GM21737 (cell line): ENCODE measurements at regions not wholly inside any gene's neighbourhood (a gene's known extent, or its start where the extent isn't known, plus 50 kb on each side); places are given as distances from the start of the nearest gene placed in this dataset.

Experiments used
- ATAC-seq: cut with Tn5 transposase; IDR thresholded peaks from one replicate; pipeline ENCODE4 v1.9.1; 2021; ENCODE audit warnings: mild to moderate bottlenecking, moderate library complexity; ENCODE audit not compliant: unreplicated experiment

DNA sequence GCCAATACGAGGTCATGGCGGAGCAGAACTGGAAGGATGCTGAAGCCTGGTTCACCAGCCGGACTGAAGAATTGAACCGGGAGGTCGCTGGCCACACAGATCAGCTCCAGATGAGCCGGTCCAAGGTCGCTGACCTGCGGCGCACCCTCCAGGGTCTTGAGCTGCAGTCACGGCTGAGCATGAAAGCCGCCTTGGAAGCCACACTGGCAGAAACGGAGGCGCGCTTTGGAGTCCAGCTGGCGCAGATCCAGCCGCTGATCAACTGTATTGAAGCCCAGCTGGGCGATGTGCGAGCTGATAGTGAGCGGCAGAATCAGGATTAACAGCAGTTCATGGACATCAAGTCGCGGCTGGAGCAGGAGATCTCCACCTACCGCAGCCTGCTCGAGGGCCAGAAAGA, 296.9 kb downstream of the OGFRL1 start:
- no peak for ATAC-seq

DNA sequence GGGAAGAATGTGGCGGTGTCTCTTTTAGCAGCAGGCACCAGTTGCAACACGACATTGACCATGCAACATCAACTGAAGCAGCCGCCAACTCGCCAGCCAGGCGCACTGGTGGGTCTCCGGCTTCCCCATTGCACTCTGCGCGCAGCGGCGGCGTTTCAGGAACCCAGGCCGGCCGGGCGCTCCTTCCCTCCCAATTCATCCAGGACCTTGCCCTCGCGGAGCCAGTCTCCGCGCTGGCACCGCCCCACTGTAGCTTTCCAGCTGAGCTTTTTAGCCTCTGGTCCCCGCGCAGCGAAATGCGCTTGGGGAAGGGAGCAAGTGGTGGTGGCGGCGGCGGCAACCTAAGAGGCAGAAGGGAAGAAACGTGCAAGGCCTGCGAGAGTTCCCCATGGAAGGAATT, 297.9 kb upstream of the RIMS1 start:
- ATAC-seq, result no peak

DNA sequence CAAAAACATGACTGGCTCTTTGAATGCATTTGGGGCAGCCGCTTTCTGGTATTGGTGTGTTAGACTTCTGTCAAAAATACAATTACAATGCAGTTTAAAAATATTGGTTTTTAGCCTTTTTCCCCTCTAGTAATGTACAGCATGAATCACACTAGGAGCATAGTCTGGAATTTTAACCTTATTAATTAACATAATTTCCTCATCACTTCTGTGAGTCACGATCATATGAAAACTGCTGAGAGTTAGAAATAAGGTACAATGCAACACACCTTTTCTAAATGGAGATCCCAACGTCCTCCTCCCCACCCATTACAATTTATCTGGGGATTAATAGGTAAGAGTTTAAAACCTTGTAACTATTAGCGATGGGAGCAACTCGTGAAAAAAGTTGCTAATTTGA, 297.1 kb upstream of the RIMS1 start:
- ATAC-seq, result no peak

DNA sequence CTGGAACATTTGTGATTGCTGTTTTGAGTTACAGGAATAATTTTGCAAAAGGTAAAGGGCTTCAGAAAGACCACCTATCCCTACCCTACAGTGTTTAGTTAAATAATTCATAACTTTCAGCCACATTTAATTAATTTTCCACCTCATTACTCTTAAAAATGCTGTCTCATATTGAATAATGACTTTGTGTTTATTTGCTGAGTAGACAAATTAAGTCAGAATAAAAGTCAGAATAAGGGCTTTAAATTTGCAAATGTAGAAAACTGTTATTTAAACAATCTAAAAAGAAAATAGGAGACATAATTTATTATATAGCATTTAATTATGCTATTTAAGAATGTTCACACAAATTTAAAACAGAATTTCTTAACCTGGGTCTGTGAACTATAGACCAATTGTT, 293.7 kb upstream of the RIMS1 start:
- no peak for ATAC-seq

DNA sequence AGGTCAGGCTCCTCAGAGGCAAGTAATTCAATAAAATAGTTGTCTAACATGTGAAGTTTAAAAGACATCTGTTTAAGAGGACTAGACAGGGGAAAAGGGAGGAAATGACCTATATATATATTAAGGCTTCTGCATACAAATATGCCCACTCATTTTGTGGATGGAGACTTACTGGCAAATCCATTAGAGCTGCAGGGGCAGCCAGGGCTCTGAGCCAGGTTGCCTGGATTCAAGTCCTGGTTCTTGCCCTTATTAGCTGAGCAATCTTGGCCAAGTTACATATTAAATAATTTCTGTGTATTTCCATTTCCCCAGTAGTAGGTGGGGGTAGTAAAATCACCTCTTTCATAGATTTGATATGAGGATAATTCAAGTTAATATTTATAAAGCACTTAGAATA, 287.0 kb upstream of the RIMS1 start:
- ATAC-seq, result no peak

DNA sequence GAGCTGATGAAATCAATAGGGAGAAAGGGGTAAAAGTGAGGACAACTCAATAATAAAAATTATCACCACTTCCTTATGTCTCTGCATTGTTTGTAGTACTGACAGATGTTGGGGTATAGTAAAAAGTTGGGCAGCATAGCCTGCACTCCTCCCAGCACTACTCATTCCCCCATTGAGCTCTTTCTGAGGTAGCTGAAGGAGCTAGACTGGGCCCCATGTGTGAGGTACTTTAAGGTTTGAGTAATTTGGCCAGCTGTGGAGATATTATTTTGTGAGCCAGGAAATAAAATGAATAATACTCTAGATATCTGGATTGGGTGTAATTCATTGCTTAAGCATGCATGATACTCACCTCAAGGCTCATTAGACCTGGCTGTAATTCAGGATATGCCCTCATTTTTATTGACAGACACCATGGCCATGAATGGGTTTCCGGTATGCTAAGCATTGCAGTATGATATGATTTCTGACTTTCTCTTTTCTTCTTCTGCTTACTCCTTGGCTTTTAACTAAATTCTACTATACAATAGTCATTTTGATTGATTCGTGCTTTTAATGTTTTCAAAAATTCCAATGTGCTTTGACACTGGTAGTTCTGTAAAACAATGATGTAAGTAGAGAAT, 283.9 kb upstream of the RIMS1 start:
- no peak for ATAC-seq

DNA sequence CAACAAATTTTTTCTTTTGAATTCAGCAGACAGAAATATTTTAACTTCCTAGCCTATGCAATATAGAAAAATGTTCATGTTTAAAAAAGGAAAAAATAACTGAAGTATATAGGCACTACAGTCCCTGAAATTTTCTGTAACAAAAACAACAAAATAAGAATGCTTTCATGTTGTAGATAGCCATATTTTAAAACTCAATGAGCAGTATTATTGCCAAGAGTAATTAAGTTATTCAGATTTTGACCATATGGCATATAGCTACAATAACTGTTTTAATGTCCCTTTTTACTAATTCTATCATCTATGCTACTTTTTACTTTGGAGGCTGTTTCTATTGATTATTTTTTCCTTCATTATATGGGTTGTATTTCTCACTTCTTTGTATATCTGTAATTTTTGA, 283.3 kb upstream of the RIMS1 start:
- no peak for ATAC-seq

DNA sequence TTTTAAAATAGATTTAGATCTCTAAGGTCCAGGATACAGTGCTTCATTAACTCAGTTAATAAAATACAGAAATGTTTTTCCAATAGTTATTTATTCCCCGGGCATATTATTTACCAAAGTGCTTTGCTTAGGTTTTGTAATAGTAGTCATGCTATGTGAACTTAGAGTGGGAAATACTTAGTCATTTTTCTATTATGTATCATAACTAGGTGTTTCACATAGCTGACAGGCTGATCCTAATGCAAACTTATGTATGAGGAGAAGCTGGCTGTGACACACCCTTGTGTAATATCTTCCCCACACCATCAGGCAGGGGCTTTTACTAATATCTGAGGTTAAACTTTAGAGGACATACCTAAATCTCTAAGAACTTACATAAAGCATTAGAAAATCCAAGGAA, 277.7 kb upstream of the RIMS1 start:
- no peak for ATAC-seq

DNA sequence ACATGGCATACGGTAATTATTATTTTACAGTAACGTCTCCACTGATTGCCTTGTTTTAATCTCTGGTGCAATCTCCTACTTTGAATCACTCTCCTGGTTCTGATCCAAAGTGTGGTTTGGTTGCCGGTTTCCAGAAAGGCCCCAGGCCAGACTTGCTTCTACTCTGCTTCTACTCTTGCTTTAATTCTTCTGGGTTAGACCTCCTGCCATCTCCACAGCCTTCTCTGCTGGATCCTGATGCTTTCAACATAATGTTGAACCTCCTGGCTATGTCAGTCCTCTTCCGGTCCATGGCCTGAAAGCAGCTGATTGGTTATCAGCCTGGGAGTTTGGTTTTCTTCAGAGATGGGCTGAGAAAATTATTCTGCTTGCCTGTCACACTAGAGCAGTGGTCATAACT, 266.5 kb upstream of the RIMS1 start:
- ATAC-seq, result no peak

DNA sequence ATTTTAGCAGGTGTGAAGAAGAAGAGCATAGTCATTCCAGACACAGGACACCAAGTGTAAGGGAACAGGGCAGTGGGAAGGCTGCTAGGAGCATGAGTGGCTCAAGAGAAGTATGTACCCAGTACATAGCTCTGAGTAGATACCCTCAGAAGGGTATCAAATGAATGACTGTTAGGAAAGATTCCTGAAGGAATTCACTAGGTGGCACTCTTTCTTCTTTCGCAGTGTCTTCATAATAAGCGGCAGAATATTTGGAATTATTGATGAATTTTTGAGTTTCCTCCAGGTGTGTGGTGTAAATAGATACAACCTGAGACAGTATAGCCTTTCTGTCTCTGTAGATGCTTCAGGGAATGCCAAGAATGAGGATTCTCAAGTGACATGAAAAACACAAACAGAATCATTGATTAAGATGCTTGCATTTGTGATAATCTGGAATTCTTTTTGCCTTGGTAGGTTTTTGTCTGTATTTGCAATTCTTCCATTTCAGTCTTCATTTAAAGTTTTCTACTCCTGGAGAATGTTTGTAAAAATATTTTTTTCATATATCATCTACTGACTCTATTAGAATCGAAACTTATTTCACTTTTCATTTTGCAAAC, 264.3 kb upstream of the RIMS1 start:
- no peak for ATAC-seq

DNA sequence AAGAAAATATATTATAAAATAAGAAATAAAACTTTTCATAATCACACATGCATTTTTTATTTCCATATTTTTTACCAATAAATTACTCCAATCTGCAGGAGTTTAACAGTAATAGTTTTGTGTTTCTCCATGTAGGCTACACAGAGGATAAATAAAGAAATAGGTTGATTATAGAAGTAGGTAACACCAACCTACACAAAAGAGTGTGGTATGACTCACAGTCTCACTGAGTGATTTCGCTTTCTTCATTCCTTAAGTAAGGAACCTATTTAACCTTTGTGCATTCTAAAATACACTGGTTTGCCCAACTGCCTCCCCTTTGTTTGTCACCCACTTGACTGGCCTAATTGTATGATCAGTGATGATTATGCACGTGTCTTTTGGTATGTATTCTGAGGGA, 244.2 kb upstream of the RIMS1 start:
- ATAC-seq, result no peak

DNA sequence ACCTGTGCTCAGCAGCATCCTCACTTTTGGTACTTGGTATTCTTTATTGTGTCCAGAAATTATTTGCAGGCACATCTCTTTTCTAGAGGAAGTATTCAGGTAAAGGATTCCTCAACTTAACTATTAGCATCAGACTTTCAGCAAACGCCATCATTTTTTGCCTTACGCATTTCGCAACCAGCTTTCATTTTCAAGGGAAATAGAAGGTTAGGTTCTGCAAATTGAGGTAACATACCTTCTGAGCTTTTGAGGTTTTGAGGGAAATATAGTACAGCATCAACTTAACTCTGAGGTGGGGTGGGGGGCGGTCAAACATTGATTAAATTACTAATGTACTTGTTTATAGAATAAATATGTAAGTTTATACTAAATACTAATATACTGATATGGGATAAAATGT, 243.6 kb upstream of the RIMS1 start:
- ATAC-seq, result no peak

DNA sequence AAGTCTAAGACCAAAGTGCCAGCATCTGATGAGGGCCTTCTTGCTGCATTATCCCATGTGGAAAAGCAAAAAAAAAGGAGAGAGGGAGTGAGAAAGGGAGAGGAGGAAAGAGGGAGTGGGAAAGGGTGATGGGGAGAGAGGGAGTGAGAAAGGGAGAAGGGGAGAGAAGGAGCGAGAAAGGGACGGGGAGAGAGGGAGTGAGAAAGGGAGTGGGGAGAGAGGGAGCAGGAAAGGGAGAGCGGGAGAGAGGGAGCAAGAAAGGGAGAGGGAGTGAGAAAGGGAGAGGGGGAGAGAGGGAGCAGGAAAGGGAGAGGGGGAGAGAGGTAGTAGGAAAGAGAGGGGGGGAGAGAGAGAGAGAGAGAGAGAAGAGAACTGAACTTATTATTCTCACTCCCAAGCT, 241.1 kb upstream of the RIMS1 start:
- ATAC-seq, result no peak

DNA sequence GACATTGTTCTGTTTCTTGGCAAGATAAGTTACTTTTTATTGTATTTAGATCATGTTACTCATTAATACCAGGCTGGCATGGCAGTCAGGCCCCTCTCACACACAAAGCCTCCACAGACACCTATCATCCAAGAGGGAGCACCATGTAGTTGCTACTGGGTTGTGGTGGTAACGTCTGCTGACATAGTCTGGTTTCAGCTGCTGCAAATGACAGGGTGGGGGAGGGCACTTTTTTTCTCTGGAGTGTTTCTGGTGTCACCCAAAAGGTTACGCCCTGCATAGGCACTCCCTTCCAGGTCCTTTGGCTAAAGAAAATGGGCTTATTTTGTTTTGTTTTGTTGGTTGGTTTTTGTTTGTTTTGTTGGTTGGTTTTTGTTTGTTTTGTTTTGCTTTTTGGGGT, 236.4 kb upstream of the RIMS1 start:
- ATAC-seq, result no peak

DNA sequence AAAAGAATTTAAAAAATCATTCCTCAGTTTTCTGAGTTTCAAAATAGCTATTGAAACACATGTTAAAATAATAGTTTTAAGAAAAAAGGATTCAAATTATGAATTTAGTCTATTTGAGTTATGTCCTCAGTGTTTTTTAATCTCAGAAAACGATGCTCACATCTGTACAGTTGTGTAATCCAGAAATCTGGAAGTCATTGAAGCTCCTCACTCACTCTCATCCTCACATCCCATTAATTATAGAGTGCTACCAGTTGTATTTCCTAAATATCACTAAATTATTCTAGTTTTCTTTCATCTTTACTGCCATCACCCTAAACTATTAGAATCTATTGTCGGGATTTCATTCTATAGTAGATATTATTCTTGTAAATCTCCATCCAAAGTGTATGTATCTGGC, 234.7 kb upstream of the RIMS1 start:
- no peak for ATAC-seq

DNA sequence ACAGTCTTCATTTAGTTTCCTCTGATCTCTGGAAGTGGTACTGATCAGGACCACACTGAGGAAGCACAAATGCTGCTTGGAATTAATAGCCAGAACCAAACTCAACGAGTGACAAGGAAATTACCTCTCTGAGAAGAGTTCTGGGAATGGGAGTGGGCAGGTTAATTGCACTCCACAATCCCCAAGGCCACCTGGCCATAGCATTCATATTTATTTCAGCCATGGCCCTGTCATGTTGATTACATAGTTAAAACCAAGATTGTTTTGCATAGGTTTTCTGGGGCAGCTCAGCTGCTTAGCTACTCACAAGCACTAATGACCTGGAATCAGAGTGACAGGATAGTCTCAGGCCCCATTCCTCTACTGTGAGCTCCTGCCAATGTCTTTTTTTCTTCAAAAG, 230.2 kb upstream of the RIMS1 start:
- no peak for ATAC-seq

DNA sequence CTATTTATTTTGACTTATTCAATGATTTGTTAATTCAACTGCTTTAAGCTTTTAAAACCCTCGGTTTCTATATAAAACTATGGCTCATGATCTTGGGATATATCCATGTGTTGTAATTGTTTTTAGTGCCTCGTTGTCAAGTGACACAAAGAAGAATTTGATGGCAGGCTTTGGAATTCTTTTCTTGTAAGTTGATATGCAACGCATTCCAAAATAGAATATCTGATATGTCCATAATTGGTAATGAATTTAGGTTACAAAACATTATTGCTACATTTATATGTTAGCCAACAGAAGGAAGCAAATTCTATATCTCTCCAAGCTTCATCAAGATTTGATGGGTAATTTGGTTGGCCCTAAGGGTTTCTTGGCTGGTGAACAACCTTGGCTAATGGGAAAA, 220.4 kb upstream of the RIMS1 start:
- no peak for ATAC-seq

DNA sequence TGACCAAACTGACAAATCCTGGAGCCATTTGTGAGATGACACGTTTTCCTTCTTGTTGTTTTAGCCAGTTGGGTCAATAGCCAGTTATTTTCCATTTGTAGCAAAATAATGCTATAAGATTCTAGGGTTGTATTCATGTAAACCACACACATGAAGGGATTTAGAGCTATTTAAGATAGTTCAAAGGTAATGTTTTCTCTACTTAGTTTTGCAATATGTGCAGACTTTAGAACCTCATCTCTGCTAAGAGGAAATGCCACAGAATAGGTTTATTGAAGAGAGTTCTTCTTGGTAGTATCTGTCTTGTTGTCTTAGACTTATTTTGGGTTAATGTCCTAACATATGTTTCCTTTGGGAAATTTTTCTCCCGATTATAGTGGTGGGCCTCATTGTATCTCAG, 213.5 kb upstream of the RIMS1 start:
- ATAC-seq, result no peak

DNA sequence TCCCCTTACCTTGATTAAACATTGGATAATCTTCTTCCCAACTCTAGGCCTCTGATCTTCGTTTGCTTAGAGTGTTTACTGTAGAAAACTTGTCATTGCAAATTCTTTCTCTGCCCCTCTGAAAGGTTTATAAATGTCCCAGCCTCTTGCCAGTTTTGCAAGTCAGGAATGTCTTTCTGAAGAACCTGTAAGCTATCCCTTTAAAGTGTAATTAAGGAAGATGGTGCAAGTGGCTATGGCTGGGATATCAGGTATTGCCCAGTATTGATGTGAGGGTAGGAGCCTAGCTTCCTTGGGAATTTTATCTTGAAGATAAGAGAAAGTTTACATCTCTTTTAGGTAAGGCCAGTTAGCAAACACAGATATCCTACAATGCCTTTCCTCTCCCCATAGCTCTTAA, 211.0 kb upstream of the RIMS1 start:
- no peak for ATAC-seq

DNA sequence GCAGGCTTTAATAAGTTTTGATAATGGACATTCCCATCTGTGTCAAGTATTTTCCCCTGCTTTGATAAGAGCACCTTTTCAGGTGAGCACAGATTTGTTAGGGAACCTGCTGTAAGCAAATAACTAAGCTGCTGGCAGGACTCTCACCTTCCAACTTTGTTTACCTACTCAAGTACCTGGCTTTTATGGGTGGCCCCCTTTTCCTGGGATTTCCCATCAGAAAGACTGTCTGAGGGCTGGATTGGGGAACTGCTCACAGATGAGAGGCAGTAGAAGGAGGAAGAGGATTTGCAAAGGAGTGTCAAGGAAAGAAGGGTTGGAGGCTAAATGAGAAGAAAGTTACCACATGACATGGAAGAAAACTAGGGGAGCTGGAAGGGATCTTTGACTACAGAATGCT, 210.1 kb upstream of the RIMS1 start:
- ATAC-seq, result no peak

DNA sequence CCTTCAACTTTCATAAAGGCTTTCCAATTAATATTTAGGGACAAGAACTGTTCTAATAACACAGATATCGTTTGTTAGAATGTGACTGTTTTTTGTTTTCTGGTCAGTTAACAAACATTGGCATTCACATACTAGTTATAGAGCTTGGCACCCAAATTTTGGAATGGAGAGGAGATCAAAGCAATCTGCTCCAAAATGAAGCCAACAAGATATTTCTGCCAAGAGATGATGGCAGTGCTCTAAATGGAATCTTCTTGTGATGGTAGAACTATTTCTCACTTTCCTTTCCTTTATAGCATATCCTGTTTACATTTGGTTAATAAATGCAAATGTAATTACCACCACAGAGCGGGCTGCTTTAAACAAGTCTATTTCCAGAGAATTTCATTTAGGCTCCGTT, 208.3 kb upstream of the RIMS1 start:
- no peak for ATAC-seq

DNA sequence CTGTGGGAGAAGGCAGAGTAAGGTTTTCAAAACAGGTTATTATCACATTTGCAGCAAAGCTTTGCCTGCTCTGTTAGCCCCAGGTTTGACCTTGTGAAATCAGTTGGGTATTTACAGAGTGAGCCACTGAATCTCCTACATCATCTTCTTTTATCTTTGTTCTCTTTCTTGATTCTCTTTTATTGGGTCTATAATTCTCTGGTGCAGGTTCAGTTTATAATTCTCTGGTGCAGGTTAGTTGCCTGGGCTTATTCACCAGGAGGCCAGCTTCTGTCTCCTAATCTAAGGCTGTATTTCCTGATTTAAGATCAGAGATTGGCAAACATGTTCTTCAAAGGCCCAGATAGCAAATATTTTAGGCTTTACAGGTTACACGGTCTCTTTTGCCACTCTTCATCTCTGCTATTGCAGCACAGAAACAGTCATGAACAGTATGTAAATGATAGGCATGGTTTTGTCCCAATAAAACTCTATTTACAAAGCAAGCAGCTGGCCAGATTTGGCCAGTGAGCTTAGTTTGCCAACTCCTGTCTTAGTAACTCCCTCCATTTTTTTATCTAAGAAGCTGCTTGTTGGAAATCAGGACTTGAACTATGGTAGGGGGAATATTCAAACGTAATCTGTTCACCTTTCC, 205.0 kb upstream of the RIMS1 start:
- no peak for ATAC-seq
